SJCRH30 (cell line): ENCODE measurements at regions not wholly inside any gene's neighbourhood (a gene's known extent, or its start where the extent isn't known, plus 50 kb on each side); places are given as distances from the start of the nearest gene placed in this dataset.

Source experiments
- DNase-seq, 2 experiments: peaks; one replicate each; pipeline ENCODE4 v3.0.0-alpha.2; 2015 to 2020
- H3K27ac ChIP-seq: fragments of 250-450 bp; sonication (Bioruptor Pico); 2 replicates; pipeline ENCODE4 v1.5.1; 2020; ENCODE audit warnings: mild to moderate bottlenecking, moderate library complexity
- H3K27me3 ChIP-seq: fragments of 250-450 bp; sonication (Bioruptor Pico); 2 replicates; pipeline ENCODE4 v1.5.1; 2020; ENCODE audit warnings: mild to moderate bottlenecking, moderate library complexity
- H3K36me3 ChIP-seq: fragments of 250-450 bp; sonication (Bioruptor Pico); 2 replicates; pipeline ENCODE4 v1.5.1; 2020; ENCODE audit warnings: mild to moderate bottlenecking, moderate library complexity
- H3K4me1 ChIP-seq: fragments of 250-450 bp; sonication (Bioruptor Pico); 2 replicates; pipeline ENCODE4 v1.5.1; 2020; ENCODE audit warnings: mild to moderate bottlenecking, moderate library complexity
- H3K4me3 ChIP-seq: fragments of 250-450 bp; sonication (Bioruptor Pico); 2 replicates; pipeline ENCODE4 v1.5.1; 2020; ENCODE audit warnings: mild to moderate bottlenecking, moderate library complexity
- H3K9me3 ChIP-seq: fragments of 250-450 bp; sonication (Bioruptor Pico); replicated peaks from 2 replicates; pipeline ENCODE4 v1.5.1; 2020; ENCODE audit warnings: mild to moderate bottlenecking, moderate library complexity

DNA sequence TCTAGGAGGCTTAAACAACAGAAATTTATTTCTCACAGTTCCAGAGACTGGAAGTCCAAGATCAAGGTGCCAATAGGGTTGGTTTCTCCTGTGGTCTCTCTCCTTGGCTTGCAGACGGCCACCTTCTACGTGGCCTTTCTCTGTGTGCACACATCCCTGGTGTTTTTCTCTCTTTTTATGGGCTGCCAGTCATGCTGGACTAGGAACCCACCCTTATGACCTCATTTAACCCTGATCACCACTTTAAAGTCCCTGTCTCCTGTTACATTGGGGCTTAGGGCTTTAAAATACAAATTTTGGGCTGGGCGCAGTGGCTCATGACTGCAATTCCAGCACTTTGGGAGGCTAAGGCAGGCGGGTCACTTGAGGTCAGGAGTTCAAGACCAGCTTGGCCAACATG is 157.1 kb downstream of the TLE1 start:
- no peak for DNase-seq
- no peaks in the 10 kb centered on the region for H3K36me3 ChIP-seq

DNA sequence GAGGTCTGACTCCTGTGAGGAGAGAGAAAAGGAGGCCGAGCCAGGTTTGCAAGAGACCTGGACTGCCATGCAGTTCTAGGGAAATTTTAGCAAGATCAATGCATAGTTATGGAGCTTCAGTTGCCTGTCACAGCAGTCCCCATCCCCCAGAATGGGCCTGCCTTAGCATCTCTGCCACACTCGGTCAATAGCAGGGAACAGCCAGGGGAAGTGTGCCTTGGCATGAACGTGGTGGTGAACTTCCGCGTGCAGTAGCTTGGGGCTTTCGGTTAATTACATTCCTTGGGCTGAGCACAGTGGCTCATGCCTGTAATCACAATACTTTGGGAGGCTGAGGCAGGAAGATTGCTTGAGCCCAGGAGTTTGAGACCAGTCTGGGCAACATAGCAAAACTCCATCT is 157.8 kb downstream of the TLE1 start:
- no peaks in the 10 kb centered on the region for H3K9me3 ChIP-seq
- H3K27me3 ChIP-seq: no peaks in the 10 kb centered on the region
- H3K4me3 ChIP-seq: no peak overlapping the region
- DNase-seq: no peak
- H3K36me3 ChIP-seq: no peaks in the 10 kb centered on the region
- H3K27ac ChIP-seq: no peak overlapping the region
- peaks cover 17% of the 10 kb centered on the region for H3K4me1 ChIP-seq

More for the DNA sequence above, 157.1 kb downstream of the TLE1 start:
- no peak overlapping the region for H3K27ac ChIP-seq
- no peaks in the 10 kb centered on the region for H3K27me3 ChIP-seq
- H3K9me3 ChIP-seq: no peaks in the 10 kb centered on the region
- H3K4me1 ChIP-seq: peaks cover 23% of the 10 kb centered on the region
- H3K4me3 ChIP-seq: no peak overlapping the region

DNA sequence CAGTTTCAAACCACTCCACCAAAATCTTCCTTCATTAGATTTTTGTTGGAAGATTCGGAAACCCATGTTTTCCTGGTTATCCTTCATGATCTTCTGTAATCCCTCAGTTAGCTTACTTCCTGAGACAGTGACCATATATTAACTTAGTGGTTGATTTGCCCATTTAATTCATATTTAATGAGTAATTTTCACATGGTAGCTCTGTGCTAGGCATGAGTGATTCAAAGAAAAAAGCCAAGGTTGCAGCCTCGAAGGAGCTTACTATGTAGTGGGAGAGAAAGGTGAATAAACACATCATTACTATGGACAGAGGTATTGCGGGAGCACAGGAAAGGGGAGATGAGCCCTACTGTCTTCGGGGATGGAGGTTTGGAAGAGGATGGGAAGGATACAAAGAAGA is 158.5 kb downstream of the TLE1 start:
- H3K27me3 ChIP-seq: no peaks in the 10 kb centered on the region
- DNase-seq: no peak
- no peaks in the 10 kb centered on the region for H3K36me3 ChIP-seq
- no peak overlapping the region for H3K27ac ChIP-seq
- H3K4me3 ChIP-seq: no peak overlapping the region
- H3K9me3 ChIP-seq: no peaks in the 10 kb centered on the region
- H3K4me1 ChIP-seq: peaks cover 11% of the 10 kb centered on the region

DNA sequence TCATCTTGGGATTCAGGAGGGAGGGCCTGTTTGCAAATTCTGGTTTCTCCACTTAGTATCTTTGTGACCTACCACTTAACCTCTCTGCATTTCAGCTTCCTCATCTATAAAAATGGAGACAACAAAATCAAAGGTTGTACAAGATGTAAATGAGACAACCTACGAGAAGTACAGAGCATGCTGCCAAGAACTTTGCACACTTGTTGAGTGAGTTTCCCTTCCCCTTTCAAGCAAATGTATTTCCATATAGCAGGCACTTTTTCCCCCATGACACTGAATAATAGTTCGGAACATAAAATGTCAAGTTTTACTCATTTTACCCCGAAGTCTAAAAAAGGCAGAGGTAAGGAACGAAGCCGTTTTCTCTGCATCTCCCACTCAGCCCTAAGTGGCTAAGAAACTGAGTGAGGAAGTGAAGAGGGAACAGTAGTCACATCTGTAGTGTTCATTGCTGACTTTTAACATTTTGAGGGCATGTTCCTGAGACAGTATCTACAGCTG is 159.0 kb downstream of the TLE1 start:
- DNase-seq: no peak
- Histone ChIP-seq H3K9me3 (no peaks in the 10 kb centered on the region), H3K27ac (no peak overlapping the region), H3K4me3 (no peak overlapping the region), H3K27me3 (no peaks in the 10 kb centered on the region), H3K36me3 (no peaks in the 10 kb centered on the region), H3K4me1 (peaks cover 10% of the 10 kb centered on the region)

DNA sequence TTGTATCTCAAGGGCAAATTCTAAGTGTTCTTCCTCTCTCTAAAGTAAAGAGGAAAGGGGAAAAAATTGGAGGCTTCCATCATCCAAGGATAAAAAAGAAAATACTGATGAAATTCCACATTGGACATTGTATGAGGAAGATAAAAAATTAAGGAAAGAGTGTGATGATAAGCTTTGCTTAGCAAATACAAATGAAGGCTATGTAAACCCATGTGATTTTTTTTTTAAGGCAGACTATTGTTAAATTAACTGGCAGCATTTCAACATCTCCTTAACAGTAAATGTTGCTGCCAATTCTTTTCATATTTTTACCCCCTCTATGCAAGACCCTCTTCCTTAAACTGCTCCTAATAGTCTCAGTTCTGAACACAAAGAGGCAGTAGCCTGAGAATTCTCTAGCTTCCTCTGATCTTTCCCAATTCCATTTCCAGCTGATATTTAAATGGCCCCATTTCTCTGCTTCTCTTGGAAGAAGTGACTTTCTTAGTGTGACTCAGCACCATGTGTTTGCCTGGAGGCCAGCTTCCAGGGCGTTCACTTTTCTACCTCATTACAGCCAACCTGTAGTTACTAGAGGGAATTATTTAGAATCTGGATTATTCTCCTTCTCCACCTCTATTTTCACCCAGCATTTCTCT is 159.7 kb downstream of the TLE1 start:
- Histone ChIP-seq H3K27ac (no peak overlapping the region), H3K9me3 (no peaks in the 10 kb centered on the region), H3K4me1 (peaks cover 10% of the 10 kb centered on the region), H3K36me3 (no peaks in the 10 kb centered on the region), H3K4me3 (no peak overlapping the region), H3K27me3 (no peaks in the 10 kb centered on the region)
- DNase-seq: no peak

DNA sequence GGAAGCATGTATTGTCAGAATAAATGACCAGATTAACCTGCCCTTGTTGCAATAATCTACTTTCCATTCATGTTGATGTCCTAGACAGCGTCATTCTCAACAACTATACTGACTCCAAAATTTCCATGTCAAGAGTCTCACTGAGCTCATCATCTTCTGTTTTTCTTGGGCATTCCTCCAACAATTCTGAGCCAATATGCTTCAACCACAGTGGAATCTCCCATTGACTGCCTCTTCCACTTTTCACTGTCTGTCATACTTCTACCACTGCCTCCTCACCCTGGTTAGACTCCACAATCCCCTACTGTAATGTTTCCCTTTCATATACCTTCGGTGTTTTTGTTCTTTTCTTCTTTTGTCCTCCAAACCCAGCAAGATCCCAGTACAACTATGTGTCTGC is 162.8 kb downstream of the TLE1 start:
- no peak for DNase-seq
- H3K27ac ChIP-seq: no peak overlapping the region

DNA sequence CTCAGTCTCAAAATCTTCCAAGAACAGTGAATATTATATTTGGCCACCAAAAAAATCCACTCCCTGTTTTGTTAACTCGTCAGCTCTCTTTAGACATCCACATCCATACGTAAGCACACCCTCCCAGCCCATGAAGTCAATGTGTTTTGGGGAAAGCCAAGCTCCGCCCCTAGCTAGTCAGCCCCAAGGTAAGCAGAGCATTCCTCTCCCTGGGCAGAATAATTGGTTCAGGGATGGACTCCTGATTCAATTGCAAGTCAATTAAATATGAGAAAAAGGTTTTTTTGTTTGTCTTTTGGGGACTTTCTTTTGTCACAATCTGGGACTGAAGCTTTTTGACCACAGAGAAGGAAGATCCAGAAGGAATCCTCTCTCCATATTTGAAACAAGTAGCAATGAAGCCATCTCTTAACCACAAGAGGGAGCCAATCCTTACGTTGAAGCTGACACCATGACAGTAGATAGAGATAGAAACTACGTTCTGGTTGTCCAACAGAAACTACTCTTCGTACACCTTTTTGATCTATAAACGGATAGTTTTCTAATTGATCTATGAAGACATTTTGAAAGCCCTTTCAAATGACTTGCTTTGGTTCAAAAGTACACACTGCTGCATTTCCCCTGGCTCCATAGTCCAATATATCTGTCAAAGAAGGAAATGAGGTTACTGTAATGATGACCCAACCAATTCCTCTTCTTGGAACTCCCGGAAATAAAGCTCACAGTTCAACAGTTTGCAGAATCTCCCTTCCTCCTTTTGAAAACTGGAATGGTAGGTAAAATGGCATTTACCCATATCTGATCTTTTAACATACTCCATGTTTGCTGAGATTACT is 166.4 kb downstream of the TLE1 start:
- H3K4me3 ChIP-seq: no peak overlapping the region
- H3K27me3 ChIP-seq: no peaks in the 10 kb centered on the region
- H3K27ac ChIP-seq: no peak overlapping the region
- DNase-seq: peak in 1 of 2 experiments; percentile 63
- H3K9me3 ChIP-seq: no peaks in the 10 kb centered on the region
- H3K4me1 ChIP-seq: peaks cover 14% of the 10 kb centered on the region
- H3K36me3 ChIP-seq: no peaks in the 10 kb centered on the region

More for the DNA sequence above, 162.8 kb downstream of the TLE1 start:
- H3K4me1 ChIP-seq: peaks cover 14% of the 10 kb centered on the region
- H3K36me3 ChIP-seq: no peaks in the 10 kb centered on the region
- no peak overlapping the region for H3K4me3 ChIP-seq
- no peaks in the 10 kb centered on the region for H3K27me3 ChIP-seq
- H3K9me3 ChIP-seq: no peaks in the 10 kb centered on the region

DNA sequence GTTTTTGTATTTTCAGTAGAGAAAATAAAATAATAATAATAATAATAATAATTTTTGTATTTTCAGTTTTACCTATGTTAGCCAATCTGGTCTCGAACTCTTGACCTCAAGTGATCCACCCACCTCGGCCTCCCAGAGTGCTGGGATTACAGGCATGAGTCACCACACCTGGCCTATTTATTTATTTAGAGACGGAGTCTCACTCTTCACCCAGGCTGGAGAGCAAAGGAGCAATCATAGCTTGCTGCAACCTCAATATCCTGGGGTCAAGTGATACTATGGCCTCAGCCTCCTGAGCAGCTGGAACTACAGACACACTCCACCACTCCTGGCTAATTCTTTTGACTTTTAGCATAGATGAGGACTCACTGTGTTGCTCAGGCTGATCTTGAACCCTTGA is 167.5 kb downstream of the TLE1 start:
- DNase-seq: peak in 1 of 2 experiments; percentile 34
- Histone ChIP-seq H3K27ac (no peak overlapping the region), H3K9me3 (no peaks in the 10 kb centered on the region), H3K27me3 (no peaks in the 10 kb centered on the region), H3K36me3 (no peaks in the 10 kb centered on the region), H3K4me1 (peaks cover 14% of the 10 kb centered on the region), H3K4me3 (no peak overlapping the region)

DNA sequence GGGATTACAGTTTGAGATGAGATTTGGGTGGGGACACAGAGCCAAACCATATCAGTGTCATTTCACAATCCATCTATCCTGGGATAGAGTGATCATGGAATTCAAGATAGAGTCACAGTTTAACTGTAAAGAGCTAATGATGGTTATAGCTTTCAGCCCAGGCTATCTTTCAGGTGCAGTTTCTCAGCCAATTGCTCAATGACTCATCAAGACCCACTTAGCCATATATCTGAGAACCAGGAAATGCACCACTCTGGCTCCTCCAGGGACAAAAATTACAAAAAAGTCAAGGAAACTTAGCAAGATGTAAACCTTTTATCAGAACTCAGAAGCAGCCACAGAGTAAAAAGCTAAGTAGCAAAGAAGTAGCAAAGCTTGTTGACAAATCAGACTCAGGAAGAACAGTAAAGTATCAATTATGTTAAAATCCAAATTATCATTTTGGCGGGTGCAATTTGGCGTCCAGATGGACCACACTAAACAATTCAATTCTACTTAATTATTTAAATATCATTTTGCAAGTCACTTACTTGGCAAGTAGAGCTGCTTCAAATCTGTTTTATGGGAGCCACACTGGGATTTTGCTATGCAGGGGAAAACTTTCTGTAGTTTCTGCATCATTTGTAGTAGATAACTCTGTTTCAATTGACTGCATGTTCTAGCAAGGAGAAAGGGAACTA is 169.4 kb downstream of the TLE1 start:
- peaks cover 10% of the 10 kb centered on the region for H3K4me1 ChIP-seq
- no peak for DNase-seq
- no peaks in the 10 kb centered on the region for H3K9me3 ChIP-seq
- no peaks in the 10 kb centered on the region for H3K27me3 ChIP-seq
- no peak overlapping the region for H3K27ac ChIP-seq
- no peak overlapping the region for H3K4me3 ChIP-seq
- H3K36me3 ChIP-seq: no peaks in the 10 kb centered on the region

DNA sequence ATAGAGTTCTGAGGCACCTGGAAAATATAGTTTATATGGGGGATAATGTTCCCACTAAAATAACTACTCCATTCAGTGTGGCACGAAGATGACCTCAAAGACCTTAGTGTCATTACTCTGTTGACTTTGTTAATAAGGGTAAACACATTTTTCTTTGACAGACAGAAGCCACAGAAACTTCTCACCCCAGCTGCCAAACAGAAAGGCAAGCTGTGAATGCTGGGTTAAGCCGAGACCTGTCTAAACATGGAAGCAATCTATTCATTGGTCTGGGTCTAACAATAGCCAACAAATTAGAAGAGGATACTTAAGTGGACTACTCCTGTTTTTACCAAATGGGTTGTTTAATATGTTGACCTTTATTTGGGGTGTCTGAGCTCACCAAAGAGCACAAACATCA is 171.4 kb downstream of the TLE1 start:
- no peaks in the 10 kb centered on the region for H3K9me3 ChIP-seq
- no peaks in the 10 kb centered on the region for H3K27me3 ChIP-seq
- no peak overlapping the region for H3K4me3 ChIP-seq
- no peak for DNase-seq
- H3K27ac ChIP-seq: no peak overlapping the region
- no peaks in the 10 kb centered on the region for H3K36me3 ChIP-seq
- no peaks in the 10 kb centered on the region for H3K4me1 ChIP-seq

DNA sequence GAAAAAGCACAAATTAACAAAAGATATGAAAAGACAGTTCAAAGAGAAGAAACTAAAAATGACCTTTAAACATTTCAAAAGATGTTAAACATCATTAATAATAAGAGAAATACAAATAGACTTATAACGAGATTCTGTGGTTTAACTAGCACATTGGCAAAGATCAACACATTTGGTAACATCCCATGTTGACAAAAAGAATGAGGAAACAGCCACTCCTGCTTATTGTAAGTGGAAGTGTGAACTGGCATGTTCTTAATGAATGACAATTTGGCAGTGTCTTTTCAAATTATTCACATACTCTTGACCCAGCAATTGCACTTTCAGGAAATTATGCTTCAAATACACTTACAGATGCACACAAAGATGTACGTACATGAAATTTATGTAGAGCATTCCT is 176.3 kb downstream of the TLE1 start:
- H3K4me1 ChIP-seq: no peaks in the 10 kb centered on the region
- no peak overlapping the region for H3K27ac ChIP-seq
- H3K36me3 ChIP-seq: no peaks in the 10 kb centered on the region
- H3K27me3 ChIP-seq: no peaks in the 10 kb centered on the region
- DNase-seq: no peak
- H3K4me3 ChIP-seq: no peak overlapping the region
- H3K9me3 ChIP-seq: no peaks in the 10 kb centered on the region

DNA sequence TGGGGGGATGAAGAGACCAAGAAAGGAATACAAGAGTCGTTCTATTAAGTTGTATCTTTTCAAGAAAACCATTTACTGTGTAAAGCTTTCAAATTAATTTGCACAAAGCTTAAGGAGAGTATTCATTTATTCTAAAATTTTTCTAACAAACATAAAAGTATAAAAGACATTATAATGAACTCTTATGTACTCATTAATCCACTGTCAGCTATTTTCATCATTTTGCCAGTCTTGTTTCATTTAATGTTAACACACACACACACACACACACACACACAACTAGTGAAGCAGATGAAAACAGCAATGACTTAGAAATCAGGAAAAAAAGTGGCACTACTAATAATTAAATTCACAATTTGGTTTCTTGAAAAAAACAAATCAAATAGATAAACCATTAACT is 176.7 kb downstream of the TLE1 start:
- Histone ChIP-seq H3K9me3 (no peaks in the 10 kb centered on the region), H3K4me1 (no peaks in the 10 kb centered on the region), H3K36me3 (no peaks in the 10 kb centered on the region), H3K4me3 (no peak overlapping the region), H3K27me3 (no peaks in the 10 kb centered on the region), H3K27ac (no peak overlapping the region)
- DNase-seq: no peak

DNA sequence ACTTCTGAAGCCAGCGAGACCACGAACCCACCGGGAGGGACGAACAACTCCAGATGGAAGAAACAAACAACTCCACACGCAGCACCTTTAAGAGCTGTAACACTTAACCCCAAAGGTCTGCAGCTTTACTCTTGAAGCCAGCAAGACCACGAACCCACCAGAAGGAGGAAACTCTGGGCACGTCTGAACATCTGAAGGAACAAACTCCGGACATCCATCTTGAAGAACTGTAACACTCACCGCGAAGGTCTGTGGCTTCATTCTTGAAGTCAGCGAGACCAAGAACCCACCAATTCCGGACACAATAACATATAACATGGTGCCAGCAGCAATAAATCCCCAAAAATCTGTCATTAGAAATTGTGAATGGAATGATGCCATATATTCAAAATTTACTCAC is 180.9 kb downstream of the TLE1 start:
- Histone ChIP-seq H3K4me3 (no peak overlapping the region), H3K4me1 (no peaks in the 10 kb centered on the region), H3K36me3 (no peaks in the 10 kb centered on the region), H3K27ac (no peak overlapping the region), H3K9me3 (0 out of 2 replicates have a peak, but pooled peaks cover 5% of the 10 kb centered on the region), H3K27me3 (no peaks in the 10 kb centered on the region)
- DNase-seq: no peak

DNA sequence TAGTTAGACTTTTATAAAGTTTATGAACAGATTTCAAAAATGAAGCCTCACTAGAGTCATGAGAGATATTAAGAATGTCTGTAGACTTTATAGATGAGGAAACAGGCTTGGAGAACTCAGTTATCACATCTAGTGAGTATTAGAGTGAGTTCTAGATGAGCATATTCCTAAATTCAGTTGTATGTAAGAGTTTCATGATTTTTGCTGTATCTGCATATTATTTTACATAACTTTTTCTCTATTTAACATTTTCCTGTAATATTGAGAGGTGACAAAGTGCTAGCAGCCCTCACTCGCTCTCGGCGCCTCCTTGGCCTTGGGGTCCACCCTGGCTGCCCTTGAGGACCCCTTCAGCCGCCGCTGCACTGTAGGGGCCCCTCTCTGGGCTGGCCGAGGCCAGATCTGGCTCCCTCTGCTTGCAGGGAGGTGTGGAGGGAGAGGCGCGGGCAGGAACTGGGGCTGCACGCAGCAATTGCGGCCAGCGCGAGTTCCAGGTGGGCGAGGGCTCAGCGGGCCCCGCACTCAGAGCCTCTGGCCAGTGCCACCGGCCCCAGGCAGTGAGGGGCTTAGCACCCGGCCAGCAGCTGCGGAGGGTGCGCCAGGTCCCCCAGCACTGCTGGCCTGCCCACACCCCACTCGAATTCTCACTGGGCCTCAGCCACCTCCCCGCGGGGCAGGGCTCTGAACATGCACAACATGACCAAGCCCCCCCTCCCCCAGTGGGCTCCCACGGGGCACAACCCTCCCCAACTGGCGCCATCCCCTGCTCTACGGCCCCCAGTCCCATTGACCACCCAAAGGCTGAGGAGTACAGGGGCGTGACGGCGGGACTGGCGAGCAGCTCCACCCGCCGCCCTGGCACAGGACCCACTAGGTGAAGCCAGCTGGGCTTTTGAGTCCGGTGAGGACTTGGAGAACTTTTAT is 182.1 kb downstream of the TLE1 start:
- Histone ChIP-seq H3K9me3 (0 out of 2 replicates have a peak, but pooled peaks cover 5% of the 10 kb centered on the region), H3K4me3 (no peak overlapping the region), H3K36me3 (no peaks in the 10 kb centered on the region), H3K27ac (no peak overlapping the region), H3K4me1 (no peaks in the 10 kb centered on the region), H3K27me3 (no peaks in the 10 kb centered on the region)
- DNase-seq: no peak
